Caco-2 (cell line): ENCODE measurements at regions not wholly inside any gene's neighbourhood (a gene's known extent, or its start where the extent isn't known, plus 50 kb on each side); places are given as distances from the start of the nearest gene placed in this dataset.
A peak's percentile ranks its signal among the peaks of the same experiment; 100 is the strongest.

Experiments used
- BruUV-seq: library from RNA; stranded (reverse); fragments of 400-500 nt; replicated peaks from 2 replicates; lab custom pipeline; 2021; lab: Mats Ljungman, UMichigan
- CTCF ChIA-PET: fragments of 300-600 bp; sonication (Branson Sonifier 250); formaldehyde crosslinking; loops from one replicate; lab custom pipeline; 2022; ENCODE audit warnings: antibody characterized with exemption; lab: Charles Lee
- POLR2A ChIA-PET: fragments of 300-600 bp; sonication (Branson Sonifier 250); formaldehyde crosslinking; loops from one replicate; lab custom pipeline; 2022; ENCODE audit warnings: antibody characterized with exemption; lab: Charles Lee
- DNase-seq, 2 experiments: peaks; one replicate each; pipeline versions ENCODE4 v3.0.0 to v3.0.0-alpha.2; 2020 to 2022
- H3K27me3 ChIP-seq: replicated peaks from 2 replicates; pipeline ENCODE4 v1.6.0; 2011; ENCODE audit warnings: low read length; ENCODE audit not compliant: control insufficient read depth, insufficient read depth
- H3K36me3 ChIP-seq: 2 replicates; pipeline ENCODE4 v1.5.1; 2011; ENCODE audit warnings: low read length; ENCODE audit not compliant: control insufficient read depth, insufficient read depth
- H3K4me1 ChIP-seq: fragments of 250-450 bp; sonication (Bioruptor Pico); 2 replicates; pipeline ENCODE4 v1.5.1; 2020; ENCODE audit warnings: mild to moderate bottlenecking
- H3K4me3 ChIP-seq: 2 replicates; pipeline ENCODE4 v1.5.1; 2011; ENCODE audit warnings: low read depth, mild to moderate bottlenecking, control low read depth, low read length
- H3K9me3 ChIP-seq: fragments of 250-450 bp; sonication (Bioruptor Pico); 2 replicates; pipeline ENCODE4 v1.5.1; 2020; ENCODE audit warnings: mild to moderate bottlenecking, moderate library complexity
- H3K27ac Mint-ChIP-seq: one replicate; pipeline ENCODE4 v1.8.0; 2022; ENCODE audit warnings: mixed read lengths; ENCODE audit not compliant: unreplicated experiment
- H3K27me3 Mint-ChIP-seq: one replicate; pipeline ENCODE4 v1.8.0; 2022; ENCODE audit warnings: mixed read lengths; ENCODE audit not compliant: insufficient read depth, unreplicated experiment
- H3K36me3 Mint-ChIP-seq: one replicate; pipeline ENCODE4 v1.8.0; 2022; ENCODE audit warnings: mild to moderate bottlenecking, mixed read lengths; ENCODE audit not compliant: insufficient read depth, unreplicated experiment
- H3K4me1 Mint-ChIP-seq: one replicate; pipeline ENCODE4 v1.8.0; 2022; ENCODE audit warnings: low read depth, mixed read lengths; ENCODE audit not compliant: unreplicated experiment
- H3K4me3 Mint-ChIP-seq: one replicate; pipeline ENCODE4 v1.8.0; 2022; ENCODE audit warnings: mild to moderate bottlenecking, moderate library complexity, mixed read lengths; ENCODE audit not compliant: unreplicated experiment
- H3K9me3 Mint-ChIP-seq: one replicate; pipeline ENCODE4 v1.8.0; 2022; ENCODE audit warnings: mixed read lengths; ENCODE audit not compliant: unreplicated experiment
- CTCF ChIP-seq, 2 experiments: fragments of 200-600 bp in 1 of 2; IDR thresholded peaks; 1 replicate in 1 of 2; 2 replicates in 1 of 2; pipeline versions ENCODE4 v1.5.1 to v1.8.0; 2011 to 2022; ENCODE audit warnings: antibody characterized with exemption in 1 of 2, control low read depth in 1 of 2, inconsistent platforms in 1 of 2, low read depth in 1 of 2, low read length in 1 of 2, mild to moderate bottlenecking in 1 of 2, moderate library complexity in 1 of 2; ENCODE audit not compliant: insufficient read depth in 1 of 2, severe bottlenecking in 1 of 2, unreplicated experiment in 1 of 2
- intact Hi-C: fragments of 100-400 bp; cut with micrococcal nuclease; formaldehyde crosslinking; loops from one replicate; pipeline ENCODE4 v1.10.0; 2022; ENCODE audit not compliant: unreplicated experiment

GRCh38 chr16:7257016-7257415, 75.6 kb upstream of the RBFOX1 start:
- no peak for TF ChIP-seq CTCF (IDR thresholded peaks at IDR 0.05; ENCODE audit: insufficient read depth in 1 of 2, low read depth in 1 of 2, low read length in 1 of 2, severe bottlenecking in 1 of 2, unreplicated experiment in 1 of 2)
- BruUV-seq = no TSS peak
- no peak overlapping the region for H3K27ac Mint-ChIP-seq
- H3K9me3 Mint-ChIP-seq = no peaks in the 10 kb centered on the region
- ChIA-PET CTCF (no interaction called here), POLR2A (no interaction called here)
- no peaks in the 10 kb centered on the region for H3K27me3 ChIP-seq
- no peaks in the 10 kb centered on the region for H3K36me3 ChIP-seq
- intact Hi-C loops = no loop called here
- H3K36me3 Mint-ChIP-seq = no peaks in the 10 kb centered on the region
- no peaks in the 10 kb centered on the region for H3K4me1 ChIP-seq
- H3K4me3 ChIP-seq = no peak overlapping the region
- no peak for DNase-seq
- H3K4me3 Mint-ChIP-seq = no peak overlapping the region
- no peaks in the 10 kb centered on the region for H3K9me3 ChIP-seq
- H3K27me3 Mint-ChIP-seq = peaks cover 21% of the 10 kb centered on the region
- no peaks in the 10 kb centered on the region for H3K4me1 Mint-ChIP-seq

GRCh38 chr16:7246578-7246977, 86.1 kb upstream of the RBFOX1 start:
- peak in 1 of 2 experiments; percentile 28 for DNase-seq
- H3K9me3 Mint-ChIP-seq = no peaks in the 10 kb centered on the region
- no peaks in the 10 kb centered on the region for H3K27me3 ChIP-seq

GRCh38 chr16:7239547-7239946, 93.1 kb upstream of the RBFOX1 start:
- H3K9me3 Mint-ChIP-seq = no peaks in the 10 kb centered on the region
- no TSS peak for BruUV-seq

More at GRCh38 chr16:7246578-7246977, 86.1 kb upstream of the RBFOX1 start:
- Histone ChIP-seq H3K9me3 (no peaks in the 10 kb centered on the region), H3K4me3 (no peak overlapping the region), H3K4me1 (no peaks in the 10 kb centered on the region), H3K36me3 (no peaks in the 10 kb centered on the region)
- H3K27me3 Mint-ChIP-seq = peaks cover 2% of the 10 kb centered on the region
- intact Hi-C loops = no loop called here
- no peaks in the 10 kb centered on the region for H3K4me1 Mint-ChIP-seq
- ChIA-PET CTCF (no interaction called here), POLR2A (no interaction called here)
- H3K36me3 Mint-ChIP-seq = no peaks in the 10 kb centered on the region
- no peak overlapping the region for H3K27ac Mint-ChIP-seq
- no TSS peak for BruUV-seq
- H3K4me3 Mint-ChIP-seq = no peak overlapping the region
- no peak for TF ChIP-seq CTCF (IDR thresholded peaks at IDR 0.05; ENCODE audit: insufficient read depth in 1 of 2, low read depth in 1 of 2, low read length in 1 of 2, severe bottlenecking in 1 of 2, unreplicated experiment in 1 of 2)

More at GRCh38 chr16:7239547-7239946, 93.1 kb upstream of the RBFOX1 start:
- no peaks in the 10 kb centered on the region for H3K36me3 ChIP-seq
- H3K27me3 ChIP-seq = no peaks in the 10 kb centered on the region
- CTCF ChIA-PET = no interaction called here
- no peaks in the 10 kb centered on the region for H3K9me3 ChIP-seq
- H3K4me3 ChIP-seq = no peak overlapping the region
- Mint-ChIP-seq H3K4me1 (no peaks in the 10 kb centered on the region), H3K36me3 (no peaks in the 10 kb centered on the region), H3K27me3 (peaks cover 7% of the 10 kb centered on the region), H3K27ac (no peak overlapping the region), H3K4me3 (no peak overlapping the region)
- no peaks in the 10 kb centered on the region for H3K4me1 ChIP-seq
- no peak for DNase-seq
- intact Hi-C loops = no loop called here
- no peak for TF ChIP-seq CTCF (IDR thresholded peaks at IDR 0.05; ENCODE audit: insufficient read depth in 1 of 2, low read depth in 1 of 2, low read length in 1 of 2, severe bottlenecking in 1 of 2, unreplicated experiment in 1 of 2)
- POLR2A ChIA-PET = no interaction called here
